Tibial nerve (tissue), 4 donors: ENCODE measurements at regions not wholly inside any gene's neighbourhood (a gene's known extent, or its start where the extent isn't known, plus 50 kb on each side); places are given as distances from the start of the nearest gene placed in this dataset.

Experiments
- DNase-seq, 2 donors: peaks; one replicate each; pipeline ENCODE4 v3.0.0-alpha.2; 2019; ENCODE audit warnings: low spot score in 2 of 2
- H3K27ac ChIP-seq, 4 donors: fragments of 200-600 bp; sonication (generic) in 3 of 4; one replicate each; pipeline ENCODE4 v1.5.1; 2017 to 2019; ENCODE audit warnings: mild to moderate bottlenecking in 1 of 4
- H3K27me3 ChIP-seq, 2 donors: fragments of 200-600 bp; sonication (generic) in 1 of 2; one replicate each; pipeline versions ENCODE4 v1.5.1 to v1.6.0; 2017 to 2019
- H3K36me3 ChIP-seq, 3 donors: fragments of 200-600 bp; sonication (generic); one replicate each; pipeline ENCODE4 v1.5.1; 2018 to 2019
- H3K4me1 ChIP-seq, 4 donors: fragments of 200-600 bp; sonication (generic) in 3 of 4; one replicate each; pipeline ENCODE4 v1.5.1; 2017 to 2019
- H3K4me3 ChIP-seq, 4 donors: fragments of 200-600 bp; sonication (generic) in 3 of 4; one replicate each; pipeline ENCODE4 v1.5.1; 2017 to 2019; ENCODE audit warnings: mild to moderate bottlenecking in 1 of 4, moderate library complexity in 1 of 4
- H3K9me3 ChIP-seq, 4 donors: fragments of 200-600 bp; sonication (generic) in 3 of 4; one replicate each; pipeline ENCODE4 v1.5.1; 2017 to 2019
- EP300 ChIP-seq, 2 donors: sonication (generic); formaldehyde crosslinking; IDR thresholded peaks; one replicate each; pipeline ENCODE4 v1.6.1; 2017; ENCODE audit warnings: antibody characterized with exemption in 2 of 2, mild to moderate bottlenecking in 1 of 2
- POLR2A ChIP-seq, 2 donors: fragments of 450-650 bp; IDR thresholded peaks; one replicate each; pipeline ENCODE4 v1.6.1; 2017; ENCODE audit warnings: antibody characterized with exemption in 2 of 2, mild to moderate bottlenecking in 2 of 2, moderate library complexity in 2 of 2
- WGBS, 2 donors: methylation state at CpG; one replicate each; pipeline ENCODE4 v1.1.5; 2018; 5-methylcytosine and 5-hydroxymethylcytosine counted together
- TF ChIP-seq, protein P1 (sequence below), 5 experiments: fragments of 200-600 bp in 3 of 5; fragments of 450-650 bp in 2 of 5; sonication (generic) in 3 of 5; IDR thresholded peaks; one replicate each; pipeline ENCODE4 v1.5.1; 2016 to 2019; ENCODE audit warnings: antibody characterized with exemption in 5 of 5, mild to moderate bottlenecking in 3 of 5, moderate library complexity in 2 of 5

DNA sequence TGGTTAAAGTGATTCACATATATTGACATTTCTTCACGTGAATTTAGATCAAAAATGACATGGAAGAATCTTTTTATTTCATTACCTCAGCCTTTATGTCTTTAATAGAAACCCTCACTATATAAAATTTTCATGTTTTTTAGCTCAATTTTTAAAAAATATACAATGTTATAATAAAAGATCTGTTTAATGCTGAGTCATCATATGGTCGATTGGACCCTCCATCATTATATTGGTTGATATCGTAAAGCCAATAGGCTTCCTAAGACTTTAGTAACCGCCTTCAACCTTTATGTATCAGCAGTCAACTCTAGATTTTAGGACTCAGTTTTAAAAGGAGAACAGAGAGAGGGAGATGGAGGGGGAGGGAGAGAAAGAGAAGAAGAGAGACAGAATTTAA, 162.3 kb upstream of the FERD3L start:
- H3K4me3 ChIP-seq: no peak overlapping the region
- H3K4me1 ChIP-seq: no peaks in the 10 kb centered on the region
- H3K27ac ChIP-seq: no peak overlapping the region
- WGBS, 2 donors: 91 to 94% methylated on average over 4 of the region's 4 CpGs
- no peak for DNase-seq
- no peaks in the 10 kb centered on the region for H3K9me3 ChIP-seq
- TF ChIP-seq EP300 (IDR thresholded peaks at IDR 0.05): no peak
- no peak for TF ChIP-seq POLR2A (IDR thresholded peaks at IDR 0.05)
- TF ChIP-seq, protein P1, sequence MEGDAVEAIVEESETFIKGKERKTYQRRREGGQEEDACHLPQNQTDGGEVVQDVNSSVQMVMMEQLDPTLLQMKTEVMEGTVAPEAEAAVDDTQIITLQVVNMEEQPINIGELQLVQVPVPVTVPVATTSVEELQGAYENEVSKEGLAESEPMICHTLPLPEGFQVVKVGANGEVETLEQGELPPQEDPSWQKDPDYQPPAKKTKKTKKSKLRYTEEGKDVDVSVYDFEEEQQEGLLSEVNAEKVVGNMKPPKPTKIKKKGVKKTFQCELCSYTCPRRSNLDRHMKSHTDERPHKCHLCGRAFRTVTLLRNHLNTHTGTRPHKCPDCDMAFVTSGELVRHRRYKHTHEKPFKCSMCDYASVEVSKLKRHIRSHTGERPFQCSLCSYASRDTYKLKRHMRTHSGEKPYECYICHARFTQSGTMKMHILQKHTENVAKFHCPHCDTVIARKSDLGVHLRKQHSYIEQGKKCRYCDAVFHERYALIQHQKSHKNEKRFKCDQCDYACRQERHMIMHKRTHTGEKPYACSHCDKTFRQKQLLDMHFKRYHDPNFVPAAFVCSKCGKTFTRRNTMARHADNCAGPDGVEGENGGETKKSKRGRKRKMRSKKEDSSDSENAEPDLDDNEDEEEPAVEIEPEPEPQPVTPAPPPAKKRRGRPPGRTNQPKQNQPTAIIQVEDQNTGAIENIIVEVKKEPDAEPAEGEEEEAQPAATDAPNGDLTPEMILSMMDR (IDR thresholded peaks at IDR 0.05): no peak
- H3K36me3 ChIP-seq: no peaks in the 10 kb centered on the region
- H3K27me3 ChIP-seq: no peaks in the 10 kb centered on the region

DNA sequence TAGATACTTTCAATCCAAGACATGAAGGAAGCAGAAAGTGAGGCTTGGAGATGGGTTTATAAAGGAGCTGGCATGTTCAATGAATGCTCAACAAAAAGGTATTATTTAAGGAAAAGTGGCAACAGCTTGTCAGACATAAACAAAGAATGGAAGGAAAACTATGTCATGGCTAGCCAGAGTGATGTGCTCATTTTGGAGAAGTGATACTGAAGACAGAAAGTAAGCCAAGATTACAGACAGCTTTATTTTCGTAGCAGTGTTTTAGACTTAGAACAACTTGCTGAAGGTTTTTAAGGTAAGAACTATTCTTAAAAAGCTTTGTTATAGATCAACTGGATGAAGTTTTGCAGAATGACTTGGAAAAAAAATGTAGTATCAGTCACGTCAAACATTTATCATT, 160.5 kb upstream of the FERD3L start:
- Histone ChIP-seq H3K27me3 (no peaks in the 10 kb centered on the region), H3K9me3 (no peaks in the 10 kb centered on the region), H3K4me3 (no peak overlapping the region), H3K4me1 (no peaks in the 10 kb centered on the region), H3K36me3 (no peaks in the 10 kb centered on the region), H3K27ac (no peak overlapping the region)
- TF ChIP-seq EP300 (IDR thresholded peaks at IDR 0.05) (no peak), POLR2A (IDR thresholded peaks at IDR 0.05) (no peak)
- TF ChIP-seq, protein P1 (IDR thresholded peaks at IDR 0.05): no peak
- 86% methylated on average over 2 of the region's 2 CpGs for WGBS, 2 donors
- no peak for DNase-seq

DNA sequence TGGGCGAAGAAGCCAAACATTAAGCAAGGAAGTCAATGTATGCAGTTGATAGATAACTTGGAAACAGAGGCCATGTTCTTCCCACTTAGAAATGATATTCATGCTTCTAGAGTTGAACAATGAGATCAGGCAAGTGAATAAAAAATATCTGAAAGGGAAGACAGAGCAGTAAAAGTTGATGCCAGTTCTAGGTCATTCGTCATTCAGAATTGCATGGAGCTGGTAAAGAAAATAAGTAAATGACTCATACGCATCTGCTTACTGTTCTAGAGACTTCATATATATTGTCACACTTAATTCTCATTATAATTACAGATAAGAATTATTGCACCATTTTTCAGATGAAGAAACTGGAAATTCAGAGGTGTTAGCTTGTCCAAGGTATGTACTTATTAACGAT, 158.9 kb upstream of the FERD3L start:
- WGBS, 2 donors: 89 to 96% methylated on average over 4 of the region's 4 CpGs
- H3K36me3 ChIP-seq: no peaks in the 10 kb centered on the region
- H3K9me3 ChIP-seq: no peaks in the 10 kb centered on the region
- no peaks in the 10 kb centered on the region for H3K27me3 ChIP-seq
- no peak for DNase-seq
- H3K4me1 ChIP-seq: no peaks in the 10 kb centered on the region
- TF ChIP-seq, protein P1 (IDR thresholded peaks at IDR 0.05): no peak
- TF ChIP-seq EP300 (IDR thresholded peaks at IDR 0.05) (no peak), POLR2A (IDR thresholded peaks at IDR 0.05) (no peak)
- H3K27ac ChIP-seq: no peak overlapping the region
- no peak overlapping the region for H3K4me3 ChIP-seq

DNA sequence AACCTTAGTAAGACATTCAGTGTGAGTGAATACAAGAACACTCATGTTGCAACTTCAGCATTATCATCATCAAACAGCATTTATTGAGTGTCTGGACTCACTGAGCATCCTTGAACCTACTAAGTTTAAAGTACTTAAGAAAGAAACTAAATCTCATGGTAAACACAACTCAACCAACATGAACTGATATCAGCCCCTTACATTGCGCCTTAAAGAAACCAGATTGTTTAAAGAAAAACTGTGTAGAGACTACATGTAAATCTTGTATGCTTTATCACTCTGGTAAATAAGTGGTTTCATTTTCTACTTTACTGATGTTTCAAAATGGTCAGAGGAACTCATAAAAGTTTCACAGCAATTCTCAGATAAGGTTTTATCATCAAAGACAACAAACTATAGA, 157.5 kb upstream of the FERD3L start:
- Histone ChIP-seq H3K9me3 (no peaks in the 10 kb centered on the region), H3K27me3 (no peaks in the 10 kb centered on the region), H3K4me3 (no peak overlapping the region), H3K27ac (no peak overlapping the region), H3K36me3 (no peaks in the 10 kb centered on the region), H3K4me1 (no peaks in the 10 kb centered on the region)
- TF ChIP-seq EP300 (IDR thresholded peaks at IDR 0.05): no peak
- no peak for TF ChIP-seq POLR2A (IDR thresholded peaks at IDR 0.05)
- TF ChIP-seq, protein P1 (IDR thresholded peaks at IDR 0.05): no peak
- no peak for DNase-seq
- 93 to 100% methylated on average over 1 of the region's 1 CpG for WGBS, 2 donors

DNA sequence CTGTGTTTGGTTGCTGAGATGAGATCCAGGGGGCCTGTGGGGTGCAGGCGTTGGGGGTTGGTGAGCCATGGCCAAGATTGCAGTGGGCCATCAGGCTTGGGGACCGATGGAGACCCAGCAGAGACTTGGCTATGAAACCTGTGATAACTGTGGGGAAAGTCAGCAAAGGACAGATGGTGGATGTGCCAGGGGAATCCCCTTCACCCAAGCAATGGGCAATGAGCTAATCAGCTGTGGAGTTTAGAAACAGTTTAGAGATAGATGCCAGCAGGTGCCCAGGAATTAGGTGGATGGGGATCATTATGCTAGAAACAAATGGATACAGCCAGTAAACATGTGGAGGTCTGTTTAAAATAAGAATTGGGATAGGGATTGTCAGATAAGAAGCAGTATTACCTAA, 151.4 kb upstream of the FERD3L start:
- Histone ChIP-seq H3K9me3 (no peaks in the 10 kb centered on the region), H3K27me3 (no peaks in the 10 kb centered on the region), H3K36me3 (no peaks in the 10 kb centered on the region), H3K27ac (no peak overlapping the region), H3K4me3 (no peak overlapping the region), H3K4me1 (peaks cover 0 to 2% (median 0%) of the 10 kb centered on the region in 4 donors)
- WGBS, 2 donors: 87 to 92% methylated on average over 2 of the region's 2 CpGs
- DNase-seq: no peak
- TF ChIP-seq, protein P1 (IDR thresholded peaks at IDR 0.05): no peak
- TF ChIP-seq EP300 (IDR thresholded peaks at IDR 0.05) (no peak), POLR2A (IDR thresholded peaks at IDR 0.05) (no peak)
